Neuronal stem cell (in vitro differentiated cells): ENCODE measurements at regions not wholly inside any gene's neighbourhood (a gene's known extent, or its start where the extent isn't known, plus 50 kb on each side); places are given as distances from the start of the nearest gene placed in this dataset.

Experiments used
- DNase-seq: peaks from one replicate; pipeline ENCODE4 v3.0.0-alpha.2; 2013; ENCODE audit warnings: low spot score
- H2AFZ ChIP-seq: one replicate; pipeline ENCODE4 v1.6.1; 2013; ENCODE audit warnings: mild to moderate bottlenecking, low read length, inconsistent platforms
- H2AK5ac ChIP-seq: 2 replicates; pipeline ENCODE4 v1.6.1; 2013; ENCODE audit warnings: low read depth, mild to moderate bottlenecking, inconsistent platforms, low read length, moderate library complexity, mixed read lengths
- H2BK120ac ChIP-seq: 2 replicates; pipeline ENCODE4 v1.6.1; 2013; ENCODE audit warnings: low read depth, mild to moderate bottlenecking, inconsistent platforms, low read length, moderate library complexity, mixed read lengths
- H2BK12ac ChIP-seq: one replicate; pipeline ENCODE4 v1.6.1; 2013; ENCODE audit warnings: low read length, inconsistent platforms
- H2BK15ac ChIP-seq: 2 replicates; pipeline ENCODE4 v1.6.1; 2013; ENCODE audit warnings: mild to moderate bottlenecking, low read length, inconsistent platforms, mixed read lengths
- H2BK5ac ChIP-seq: one replicate; pipeline ENCODE4 v1.6.1; 2013; ENCODE audit warnings: inconsistent platforms, mild to moderate bottlenecking, low read length, moderate library complexity
- H3K14ac ChIP-seq: one replicate; pipeline ENCODE4 v1.6.1; 2013; ENCODE audit warnings: low read length, inconsistent platforms
- H3K18ac ChIP-seq: 2 replicates; pipeline ENCODE4 v1.6.1; 2013; ENCODE audit warnings: low read length, inconsistent platforms
- H3K23ac ChIP-seq: 2 replicates; pipeline ENCODE4 v1.6.1; 2013; ENCODE audit warnings: low read depth, mild to moderate bottlenecking, mixed read lengths, low read length, inconsistent platforms; ENCODE audit not compliant: poor library complexity
- H3K27ac ChIP-seq: replicated peaks from 3 replicates; pipeline ENCODE4 v1.5.1; 2013; ENCODE audit warnings: low read length, inconsistent platforms
- H3K27me3 ChIP-seq, 3 experiments: 2 replicates each; pipeline ENCODE4 v1.6.1; 2013; ENCODE audit warnings: low read length in 3 of 3, mild to moderate bottlenecking in 2 of 3, inconsistent platforms in 1 of 3, low read depth in 1 of 3, mixed read lengths in 1 of 3, moderate library complexity in 1 of 3; ENCODE audit not compliant: control insufficient read depth in 3 of 3, insufficient read depth in 3 of 3
- H3K36me3 ChIP-seq, 2 donors: replicated peaks in 1 of 2; 2 replicates each; pipeline ENCODE4 v1.6.1; 2013; ENCODE audit warnings: low read length in 2 of 2; ENCODE audit not compliant: control insufficient read depth in 2 of 2, insufficient read depth in 2 of 2
- H3K4ac ChIP-seq: 2 replicates; pipeline ENCODE4 v1.6.1; 2013; ENCODE audit warnings: inconsistent platforms, mild to moderate bottlenecking, low read length, moderate library complexity
- H3K4me1 ChIP-seq, 2 donors: 1 replicate in 1 of 2; 2 replicates in 1 of 2; pipeline ENCODE4 v1.6.1; 2013; ENCODE audit warnings: low read length in 2 of 2, low read depth in 1 of 2; ENCODE audit not compliant: control insufficient read depth in 2 of 2, insufficient read depth in 1 of 2
- H3K4me2 ChIP-seq: one replicate; pipeline ENCODE4 v1.6.1; 2013; ENCODE audit warnings: mild to moderate bottlenecking, low read length, inconsistent platforms; ENCODE audit not compliant: insufficient read depth, poor library complexity, severe bottlenecking
- H3K4me3 ChIP-seq, 2 donors: 2 replicates each; pipeline ENCODE4 v1.5.1; 2013; ENCODE audit warnings: low read length in 2 of 2, mild to moderate bottlenecking in 2 of 2, inconsistent platforms in 1 of 2, moderate library complexity in 1 of 2
- H3K79me1 ChIP-seq: one replicate; pipeline ENCODE4 v1.6.1; 2013; ENCODE audit warnings: low read depth, mild to moderate bottlenecking, inconsistent platforms, low read length, moderate library complexity
- H3K9ac ChIP-seq: one replicate; pipeline ENCODE4 v1.6.1; 2013; ENCODE audit warnings: mild to moderate bottlenecking, low read depth, low read length, inconsistent platforms; ENCODE audit not compliant: poor library complexity
- H3K9me3 ChIP-seq, 2 donors: replicated peaks in 1 of 2; 2 replicates each; pipeline versions ENCODE3 to v1.6.1; 2013; ENCODE audit warnings: low read length in 2 of 2, mild to moderate bottlenecking in 2 of 2, inconsistent platforms in 1 of 2, low read depth in 1 of 2, mixed read lengths in 1 of 2, moderate library complexity in 1 of 2; ENCODE audit not compliant: control insufficient read depth in 2 of 2, insufficient read depth in 1 of 2
- H4K8ac ChIP-seq: one replicate; pipeline ENCODE4 v1.6.1; 2013; ENCODE audit warnings: low read depth, mild to moderate bottlenecking, inconsistent platforms, low read length, moderate library complexity
- H4K91ac ChIP-seq: one replicate; pipeline ENCODE4 v1.6.1; 2013; ENCODE audit warnings: low read length, low read depth, mild to moderate bottlenecking, inconsistent platforms; ENCODE audit not compliant: poor library complexity
- WGBS, 2 donors: extraction: QIAGEN DNeasy Blood & Tissue Kit; methylation state at CpG; one replicate each; pipeline ENCODE4 v1.1.7; 2013; ENCODE audit warnings: missing lambda C conversion rate in 2 of 2, mixed read lengths in 1 of 2; ENCODE audit not compliant: insufficient read length in 2 of 2, insufficient replicate concordance in 1 of 2; ENCODE audit errors: extremely low coverage in 2 of 2; 5-methylcytosine and 5-hydroxymethylcytosine counted together

DNA sequence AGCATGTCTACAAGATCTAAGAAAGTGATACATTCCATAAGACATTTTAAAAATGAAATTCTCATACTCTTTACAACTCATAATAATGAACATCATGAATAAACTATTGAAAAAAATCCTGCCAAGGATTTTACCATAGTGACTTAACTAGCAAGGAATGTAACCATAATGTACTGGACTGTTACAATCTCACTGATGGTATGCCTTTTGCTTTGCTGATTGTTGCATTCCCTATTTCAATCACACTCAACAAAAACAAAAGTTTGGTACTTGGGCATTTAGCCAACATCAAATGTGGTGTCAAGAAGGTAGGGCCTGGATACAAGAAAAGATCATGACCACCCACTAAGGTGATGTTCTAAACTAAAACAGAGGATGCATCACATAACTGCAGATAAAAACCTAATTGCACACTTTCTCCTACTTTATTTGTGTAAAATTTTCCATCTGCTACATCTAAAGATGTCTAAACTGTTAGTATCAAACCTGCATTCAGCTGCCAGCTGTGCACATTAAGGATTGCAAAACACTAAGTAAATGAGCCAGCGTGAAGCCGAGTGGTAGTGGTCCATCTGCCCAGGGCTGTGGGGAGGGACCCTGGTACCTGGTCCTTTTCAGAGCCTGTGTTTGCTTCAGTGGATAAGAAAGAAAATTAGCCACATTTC lies 564.4 kb downstream of the ZEB2 start:
- Histone ChIP-seq H4K8ac (no peak overlapping the region), H3K18ac (no peak overlapping the region), H3K14ac (no peak overlapping the region), H4K91ac (no peak overlapping the region), H3K79me1 (no peaks in the 10 kb centered on the region), H3K4me2 (no peak overlapping the region), H3K4me3 (no peak overlapping the region), H2BK15ac (no peak overlapping the region), H3K27me3 (no peaks in the 10 kb centered on the region), H3K27ac (no peak overlapping the region), H3K23ac (no peak overlapping the region), H2AK5ac (no peak overlapping the region), H2AFZ (no peak overlapping the region), H3K9me3 (peaks cover 0 to 2% of the 10 kb centered on the region in 2 donors), H2BK120ac (no peak overlapping the region), H3K4me1 (peaks cover 0 to 2% of the 10 kb centered on the region in 2 donors), H2BK5ac (no peak overlapping the region), H3K9ac (no peak overlapping the region), H2BK12ac (no peak overlapping the region), H3K4ac (no peak overlapping the region), H3K36me3 (no peaks in the 10 kb centered on the region)
- no peak for DNase-seq
- no CpG with 5 or more reads among the region's 2 CpGs for WGBS, 2 donors

DNA sequence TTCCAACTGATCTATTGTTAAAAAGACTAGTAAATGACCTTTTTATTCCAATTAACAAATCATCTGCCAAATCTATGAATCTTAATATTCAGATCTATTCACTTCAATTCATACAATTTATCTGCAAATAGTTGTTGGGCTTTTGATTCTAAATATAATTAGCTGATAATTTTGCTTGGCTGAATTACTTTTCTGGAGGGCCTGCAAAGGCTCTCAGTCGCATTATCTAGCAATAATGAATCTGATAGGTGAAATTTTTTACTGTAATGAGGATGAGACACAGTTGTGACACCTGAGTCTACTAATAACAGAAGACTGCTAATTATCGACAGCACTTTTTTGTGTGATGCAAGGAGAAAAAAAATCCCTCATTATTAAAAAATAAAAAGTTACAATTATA lies 565.1 kb downstream of the ZEB2 start:
- H2AK5ac ChIP-seq: no peak overlapping the region
- no peak overlapping the region for H3K4me2 ChIP-seq
- H4K8ac ChIP-seq: no peak overlapping the region
- no peak overlapping the region for H3K27ac ChIP-seq
- no peak overlapping the region for H3K18ac ChIP-seq
- no peaks in the 10 kb centered on the region for H3K27me3 ChIP-seq
- H4K91ac ChIP-seq: no peak overlapping the region
- no CpG with 5 or more reads among the region's 2 CpGs for WGBS, 2 donors
- no peak for DNase-seq
- no peak overlapping the region for H3K14ac ChIP-seq
- no peak overlapping the region for H2AFZ ChIP-seq
- no peaks in the 10 kb centered on the region for H3K79me1 ChIP-seq
- no peaks in the 10 kb centered on the region for H3K36me3 ChIP-seq
- peaks cover 0 to 2% of the 10 kb centered on the region in 2 donors for H3K4me1 ChIP-seq
- no peak overlapping the region for H3K9ac ChIP-seq
- no peak overlapping the region for H2BK5ac ChIP-seq
- no peak overlapping the region for H3K4me3 ChIP-seq
- peaks cover 0 to 2% of the 10 kb centered on the region in 2 donors for H3K9me3 ChIP-seq
- H2BK120ac ChIP-seq: no peak overlapping the region
- H3K23ac ChIP-seq: no peak overlapping the region
- no peak overlapping the region for H2BK12ac ChIP-seq
- no peak overlapping the region for H3K4ac ChIP-seq
- no peak overlapping the region for H2BK15ac ChIP-seq

DNA sequence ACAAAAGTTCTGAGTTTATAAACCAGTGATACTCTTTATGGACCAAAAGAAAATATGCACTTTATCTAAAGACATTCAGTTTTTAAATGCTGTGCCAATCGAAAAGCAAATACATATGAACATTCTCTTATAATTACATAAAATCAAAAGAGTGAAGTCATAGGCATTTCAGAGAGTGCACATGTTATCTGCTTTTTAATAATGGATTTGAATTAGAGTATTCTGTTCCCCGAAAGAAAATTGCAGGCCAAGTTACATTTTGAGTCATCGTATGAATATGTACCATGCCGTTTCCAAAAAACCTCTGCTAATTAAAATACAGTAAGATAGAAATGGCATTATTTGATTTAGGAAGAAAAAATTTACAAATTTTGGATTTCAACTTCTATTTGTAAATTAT lies 565.7 kb downstream of the ZEB2 start:
- Histone ChIP-seq H3K4ac (no peak overlapping the region), H2BK12ac (no peak overlapping the region), H2AFZ (no peak overlapping the region), H2BK120ac (no peak overlapping the region), H3K23ac (no peak overlapping the region), H2AK5ac (no peak overlapping the region), H4K8ac (no peak overlapping the region), H3K36me3 (no peaks in the 10 kb centered on the region), H3K4me1 (peaks cover 0 to 2% of the 10 kb centered on the region in 2 donors), H3K9ac (no peak overlapping the region), H3K9me3 (peaks cover 0 to 2% of the 10 kb centered on the region in 2 donors), H4K91ac (no peak overlapping the region), H3K4me2 (no peak overlapping the region), H3K27ac (no peak overlapping the region), H3K18ac (no peak overlapping the region), H2BK5ac (no peak overlapping the region), H3K27me3 (no peaks in the 10 kb centered on the region), H3K14ac (no peak overlapping the region), H3K79me1 (no peaks in the 10 kb centered on the region), H2BK15ac (no peak overlapping the region), H3K4me3 (no peak overlapping the region)
- no peak for DNase-seq
- WGBS, 2 donors: no CpG with 5 or more reads among the region's 4 CpGs

DNA sequence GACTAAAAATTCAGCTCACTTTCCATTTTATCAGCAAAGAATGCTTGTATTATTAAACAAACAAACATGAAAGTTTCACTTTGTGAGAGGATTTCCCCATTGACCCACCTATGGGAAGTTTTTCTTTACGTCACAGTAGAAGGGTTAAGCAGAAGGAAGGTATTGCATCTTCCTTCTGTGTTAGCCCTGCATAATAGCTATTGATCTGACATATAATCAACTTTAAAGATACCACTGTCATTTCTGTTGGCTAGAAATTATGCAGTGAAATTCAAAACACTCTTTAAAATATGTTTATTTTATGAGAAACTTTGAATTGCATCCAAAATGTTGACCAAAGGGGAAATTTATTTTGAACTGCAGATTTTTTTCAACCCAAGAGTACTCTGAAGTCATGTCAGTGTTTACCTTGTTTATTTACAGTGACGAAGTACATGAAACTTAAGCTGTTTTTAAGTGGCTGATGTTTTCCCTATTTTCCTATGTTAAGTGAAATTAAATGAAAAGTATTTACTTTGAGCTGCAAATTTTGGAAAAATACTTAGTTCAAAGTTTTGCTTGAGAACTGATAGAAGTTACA lies 566.4 kb downstream of the ZEB2 start:
- Histone ChIP-seq H3K9ac (no peak overlapping the region), H3K27ac (no peak overlapping the region), H2BK15ac (no peak overlapping the region), H3K9me3 (peaks cover 0 to 2% of the 10 kb centered on the region in 2 donors), H2BK12ac (no peak overlapping the region), H3K36me3 (no peaks in the 10 kb centered on the region), H3K4me2 (no peak overlapping the region), H2AFZ (no peak overlapping the region), H2AK5ac (no peak overlapping the region), H3K23ac (no peak overlapping the region), H3K4me1 (peaks cover 0 to 2% of the 10 kb centered on the region in 2 donors), H3K14ac (no peak overlapping the region), H4K8ac (no peak overlapping the region), H3K4ac (no peak overlapping the region), H3K18ac (no peak overlapping the region), H2BK5ac (no peak overlapping the region), H4K91ac (no peak overlapping the region), H2BK120ac (no peak overlapping the region), H3K27me3 (no peaks in the 10 kb centered on the region), H3K4me3 (no peak overlapping the region), H3K79me1 (no peaks in the 10 kb centered on the region)
- whole genome bisulfite sequencing, 2 donors: no CpG with 5 or more reads among the region's 2 CpGs
- DNase-seq: no peak
